ENCODE measurements at regions not wholly inside any gene's neighbourhood (a gene's known extent, or its start where the extent isn't known, plus 50 kb on each side); places are given as distances from the start of the nearest gene placed in this dataset.

GRCh38 chr6:167733740-167734661 lies 92.7 kb upstream of the AFDN start:
- DNase-seq, result no peak
- Histone ChIP-seq H3K36me3 (ENCODE audit: insufficient read depth, low read length) (no peaks in the 10 kb centered on the region), H3K9me2 (replicated peaks; ENCODE audit: insufficient read depth, low read length) (no peaks in the 10 kb centered on the region), H3K27me3 (ENCODE audit: low read length) (no peaks in the 10 kb centered on the region), H3K4me1 (ENCODE audit: low read length) (no peaks in the 10 kb centered on the region), H3K4me3 (ENCODE audit: low read length) (no peak overlapping the region), H3K4me2 (ENCODE audit: low read depth, low read length, poor library complexity, severe bottlenecking) (no peak overlapping the region), H3K9me3 (ENCODE audit: low read length) (no peaks in the 10 kb centered on the region), H4K20me1 (ENCODE audit: insufficient read depth, low read depth, low read length) (no peaks in the 10 kb centered on the region), H2AFZ (ENCODE audit: low read length) (no peak overlapping the region), H3K9ac (ENCODE audit: low read length) (no peak overlapping the region), H3K27ac (ENCODE audit: low read length) (no peak overlapping the region), H3K79me2 (ENCODE audit: low read length) (no peaks in the 10 kb centered on the region)

DNA sequence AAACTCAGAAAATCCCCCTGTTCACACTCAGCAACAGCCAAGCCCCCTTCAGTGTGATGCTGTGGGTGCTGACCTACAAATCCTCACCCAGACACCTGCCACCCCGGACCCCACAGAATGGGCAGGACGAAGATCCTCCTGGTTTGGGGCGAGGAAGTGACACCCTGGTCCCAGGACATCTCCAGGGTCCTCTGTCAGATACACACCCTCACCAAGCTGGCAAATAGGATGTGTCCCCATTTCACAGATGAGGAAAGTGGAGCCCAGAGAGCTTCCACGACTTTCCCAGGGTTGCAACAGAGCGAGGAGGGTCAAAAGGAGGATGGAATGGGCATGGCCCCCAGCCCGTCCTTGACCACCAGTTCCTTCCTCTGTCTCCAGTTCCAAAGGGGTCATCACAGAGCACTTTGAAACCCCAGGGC lies 92.0 kb upstream of the AFDN start:
- no peaks in the 10 kb centered on the region for H3K9me3 ChIP-seq (ENCODE audit: low read length)
- no peak overlapping the region for H3K27ac ChIP-seq (ENCODE audit: low read length)
- H4K20me1 ChIP-seq (ENCODE audit: insufficient read depth, low read depth, low read length), result no peaks in the 10 kb centered on the region
- no peak overlapping the region for H3K4me3 ChIP-seq (ENCODE audit: low read length)
- no peak overlapping the region for H3K4me2 ChIP-seq (ENCODE audit: low read depth, low read length, poor library complexity, severe bottlenecking)
- H3K4me1 ChIP-seq (ENCODE audit: low read length), result no peaks in the 10 kb centered on the region
- no peak for DNase-seq
- no peaks in the 10 kb centered on the region for H3K27me3 ChIP-seq (ENCODE audit: low read length)
- no peak overlapping the region for H2AFZ ChIP-seq (ENCODE audit: low read length)
- no peak overlapping the region for H3K9ac ChIP-seq (ENCODE audit: low read length)
- H3K79me2 ChIP-seq (ENCODE audit: low read length), result no peaks in the 10 kb centered on the region
- H3K36me3 ChIP-seq (ENCODE audit: insufficient read depth, low read length), result no peaks in the 10 kb centered on the region
- no peaks in the 10 kb centered on the region for H3K9me2 ChIP-seq (replicated peaks; ENCODE audit: insufficient read depth, low read length)

- Histone ChIP-seq H3K9me2 (replicated peaks; ENCODE audit: insufficient read depth, low read length) (no peaks in the 10 kb centered on the region), H3K27me3 (ENCODE audit: low read length) (no peaks in the 10 kb centered on the region), H3K4me1 (ENCODE audit: low read length) (no peaks in the 10 kb centered on the region), H3K4me3 (ENCODE audit: low read length) (no peak overlapping the region), H2AFZ (ENCODE audit: low read length) (no peak overlapping the region), H4K20me1 (ENCODE audit: insufficient read depth, low read depth, low read length) (no peaks in the 10 kb centered on the region), H3K9me3 (ENCODE audit: low read length) (no peaks in the 10 kb centered on the region), H3K9ac (ENCODE audit: low read length) (no peak overlapping the region), H3K4me2 (ENCODE audit: low read depth, low read length, poor library complexity, severe bottlenecking) (no peak overlapping the region), H3K27ac (ENCODE audit: low read length) (no peak overlapping the region), H3K36me3 (ENCODE audit: insufficient read depth, low read length) (no peaks in the 10 kb centered on the region), H3K79me2 (ENCODE audit: low read length) (no peaks in the 10 kb centered on the region)
- DNase-seq, result no peak
Measured at GRCh38 chr6:167735084-167735950, 91.4 kb upstream of the AFDN start.

GRCh38 chr6:167735951-167736288 lies 90.8 kb upstream of the AFDN start:
- no peak for DNase-seq
- H4K20me1 ChIP-seq (ENCODE audit: insufficient read depth, low read depth, low read length), result no peaks in the 10 kb centered on the region

DNA sequence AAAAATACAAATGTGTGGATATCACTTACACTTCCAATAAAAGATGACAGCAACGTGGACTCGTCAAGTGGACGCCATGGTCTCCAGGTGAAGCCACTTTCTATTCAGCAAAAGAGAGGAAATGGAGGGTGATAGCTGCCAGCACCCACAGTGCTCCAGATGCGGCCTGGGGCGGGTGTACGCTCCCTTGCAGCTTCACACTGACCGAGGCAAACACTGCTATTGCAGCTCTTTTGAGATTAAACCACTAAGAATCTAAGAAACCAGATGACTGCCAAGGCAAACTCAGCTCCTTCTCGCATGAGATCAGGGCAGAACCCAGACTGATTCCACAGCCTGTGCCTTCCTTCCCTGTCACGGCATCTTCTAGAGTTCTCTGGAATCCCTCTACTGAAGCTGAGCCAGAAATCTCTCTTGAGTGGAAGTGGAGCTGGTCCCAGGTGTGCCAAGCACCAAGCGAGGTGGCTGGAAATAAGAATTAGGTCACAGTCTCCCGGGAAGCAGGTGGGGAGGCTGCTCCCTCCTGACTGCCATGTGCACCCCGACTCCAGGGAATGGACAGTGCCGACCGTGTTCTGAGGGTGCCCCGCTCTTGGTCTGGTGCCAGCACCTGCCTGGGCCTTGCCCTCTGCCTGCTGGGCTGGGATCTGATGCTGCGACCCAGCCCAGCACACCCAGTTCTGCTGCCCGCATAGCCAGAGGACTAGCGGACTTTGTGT lies 90.1 kb upstream of the AFDN start:
- Histone ChIP-seq H3K9me3 (ENCODE audit: low read length) (no peaks in the 10 kb centered on the region), H3K9ac (ENCODE audit: low read length) (no peak overlapping the region), H3K9me2 (replicated peaks; ENCODE audit: insufficient read depth, low read length) (no peaks in the 10 kb centered on the region), H3K36me3 (ENCODE audit: insufficient read depth, low read length) (no peaks in the 10 kb centered on the region), H2AFZ (ENCODE audit: low read length) (no peak overlapping the region), H3K4me3 (ENCODE audit: low read length) (no peak overlapping the region), H3K27me3 (ENCODE audit: low read length) (no peaks in the 10 kb centered on the region), H3K27ac (ENCODE audit: low read length) (no peak overlapping the region), H3K79me2 (ENCODE audit: low read length) (no peaks in the 10 kb centered on the region), H4K20me1 (ENCODE audit: insufficient read depth, low read depth, low read length) (no peaks in the 10 kb centered on the region), H3K4me1 (ENCODE audit: low read length) (no peaks in the 10 kb centered on the region), H3K4me2 (ENCODE audit: low read depth, low read length, poor library complexity, severe bottlenecking) (no peak overlapping the region)
- DNase-seq, result no peak

More at GRCh38 chr6:167735951-167736288, 90.8 kb upstream of the AFDN start:
- H3K27me3 ChIP-seq (ENCODE audit: low read length), result no peaks in the 10 kb centered on the region
- no peak overlapping the region for H3K9ac ChIP-seq (ENCODE audit: low read length)
- no peaks in the 10 kb centered on the region for H3K9me3 ChIP-seq (ENCODE audit: low read length)
- no peaks in the 10 kb centered on the region for H3K4me1 ChIP-seq (ENCODE audit: low read length)
- H2AFZ ChIP-seq (ENCODE audit: low read length), result no peak overlapping the region
- no peak overlapping the region for H3K27ac ChIP-seq (ENCODE audit: low read length)
- no peaks in the 10 kb centered on the region for H3K9me2 ChIP-seq (replicated peaks; ENCODE audit: insufficient read depth, low read length)
- no peak overlapping the region for H3K4me2 ChIP-seq (ENCODE audit: low read depth, low read length, poor library complexity, severe bottlenecking)
- no peaks in the 10 kb centered on the region for H3K36me3 ChIP-seq (ENCODE audit: insufficient read depth, low read length)
- no peaks in the 10 kb centered on the region for H3K79me2 ChIP-seq (ENCODE audit: low read length)
- H3K4me3 ChIP-seq (ENCODE audit: low read length), result no peak overlapping the region

DNA sequence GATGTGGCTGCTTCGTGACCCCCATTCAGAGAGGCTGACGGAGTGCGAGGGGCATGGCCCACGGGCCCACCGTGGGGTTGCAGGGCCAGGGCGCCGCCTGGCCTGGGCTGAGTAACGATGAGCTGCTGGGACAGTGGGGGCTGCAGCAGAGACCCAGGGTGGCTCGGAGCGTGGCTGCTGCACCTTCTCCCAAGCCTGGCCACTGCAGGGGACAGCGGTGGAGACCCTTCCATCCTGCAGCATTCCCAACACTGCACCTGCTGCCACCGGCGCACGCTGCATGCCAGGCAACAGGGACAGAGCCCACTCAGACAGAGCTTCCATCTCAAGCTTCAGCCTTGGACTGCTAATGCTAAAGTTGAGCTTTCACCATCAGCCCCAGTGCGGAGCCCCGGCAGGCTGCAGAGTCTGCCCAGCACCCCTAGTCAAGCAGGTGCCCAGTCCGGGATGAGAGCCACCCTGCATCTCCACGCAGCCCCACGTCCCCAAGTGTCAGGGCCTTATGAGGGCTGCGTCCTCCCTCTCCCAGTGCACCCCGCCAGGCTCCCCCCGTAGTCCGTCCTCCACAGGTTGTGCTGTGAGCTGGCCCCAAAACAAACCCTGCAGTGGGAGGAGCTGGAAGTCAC lies 89.4 kb upstream of the AFDN start:
- Histone ChIP-seq H3K79me2 (ENCODE audit: low read length) (no peaks in the 10 kb centered on the region), H4K20me1 (ENCODE audit: insufficient read depth, low read depth, low read length) (no peaks in the 10 kb centered on the region), H3K27ac (ENCODE audit: low read length) (no peak overlapping the region), H3K9me3 (ENCODE audit: low read length) (no peaks in the 10 kb centered on the region), H3K36me3 (ENCODE audit: insufficient read depth, low read length) (no peaks in the 10 kb centered on the region), H2AFZ (ENCODE audit: low read length) (no peak overlapping the region), H3K9ac (ENCODE audit: low read length) (no peak overlapping the region), H3K27me3 (ENCODE audit: low read length) (no peaks in the 10 kb centered on the region), H3K4me2 (ENCODE audit: low read depth, low read length, poor library complexity, severe bottlenecking) (no peak overlapping the region), H3K4me3 (ENCODE audit: low read length) (no peak overlapping the region), H3K9me2 (replicated peaks; ENCODE audit: insufficient read depth, low read length) (no peaks in the 10 kb centered on the region), H3K4me1 (ENCODE audit: low read length) (no peaks in the 10 kb centered on the region)
- no peak for DNase-seq

- Histone ChIP-seq H2AFZ (ENCODE audit: low read length) (no peak overlapping the region), H3K27ac (ENCODE audit: low read length) (no peak overlapping the region), H3K27me3 (ENCODE audit: low read length) (no peaks in the 10 kb centered on the region), H3K36me3 (ENCODE audit: insufficient read depth, low read length) (no peaks in the 10 kb centered on the region), H3K79me2 (ENCODE audit: low read length) (no peaks in the 10 kb centered on the region), H3K4me3 (ENCODE audit: low read length) (no peak overlapping the region), H3K4me2 (ENCODE audit: low read depth, low read length, poor library complexity, severe bottlenecking) (no peak overlapping the region), H3K4me1 (ENCODE audit: low read length) (no peaks in the 10 kb centered on the region), H3K9me3 (ENCODE audit: low read length) (no peaks in the 10 kb centered on the region), H4K20me1 (ENCODE audit: insufficient read depth, low read depth, low read length) (no peaks in the 10 kb centered on the region), H3K9me2 (replicated peaks; ENCODE audit: insufficient read depth, low read length) (no peaks in the 10 kb centered on the region), H3K9ac (ENCODE audit: low read length) (no peak overlapping the region)
- no peak for DNase-seq
Measured at GRCh38 chr6:167738386-167738785, 88.3 kb upstream of the AFDN start.

Data from Karpas-422 (cell line).